Neuronal stem cell (in vitro differentiated cells): ENCODE measurements at regions not wholly inside any gene's neighbourhood (a gene's known extent, or its start where the extent isn't known, plus 50 kb on each side); places are given as distances from the start of the nearest gene placed in this dataset.

ENCODE experiments used
- DNase-seq: peaks from one replicate; pipeline ENCODE4 v3.0.0-alpha.2; 2013; ENCODE audit warnings: low spot score
- H2AFZ ChIP-seq: one replicate; pipeline ENCODE4 v1.6.1; 2013; ENCODE audit warnings: mild to moderate bottlenecking, low read length, inconsistent platforms
- H2AK5ac ChIP-seq: 2 replicates; pipeline ENCODE4 v1.6.1; 2013; ENCODE audit warnings: low read depth, mild to moderate bottlenecking, inconsistent platforms, low read length, moderate library complexity, mixed read lengths
- H2BK120ac ChIP-seq: 2 replicates; pipeline ENCODE4 v1.6.1; 2013; ENCODE audit warnings: low read depth, mild to moderate bottlenecking, inconsistent platforms, low read length, moderate library complexity, mixed read lengths
- H2BK12ac ChIP-seq: one replicate; pipeline ENCODE4 v1.6.1; 2013; ENCODE audit warnings: low read length, inconsistent platforms
- H2BK15ac ChIP-seq: 2 replicates; pipeline ENCODE4 v1.6.1; 2013; ENCODE audit warnings: mild to moderate bottlenecking, low read length, inconsistent platforms, mixed read lengths
- H2BK5ac ChIP-seq: one replicate; pipeline ENCODE4 v1.6.1; 2013; ENCODE audit warnings: inconsistent platforms, mild to moderate bottlenecking, low read length, moderate library complexity
- H3K14ac ChIP-seq: one replicate; pipeline ENCODE4 v1.6.1; 2013; ENCODE audit warnings: low read length, inconsistent platforms
- H3K18ac ChIP-seq: 2 replicates; pipeline ENCODE4 v1.6.1; 2013; ENCODE audit warnings: low read length, inconsistent platforms
- H3K23ac ChIP-seq: 2 replicates; pipeline ENCODE4 v1.6.1; 2013; ENCODE audit warnings: low read depth, mild to moderate bottlenecking, mixed read lengths, low read length, inconsistent platforms; ENCODE audit not compliant: poor library complexity
- H3K27ac ChIP-seq: replicated peaks from 3 replicates; pipeline ENCODE4 v1.5.1; 2013; ENCODE audit warnings: low read length, inconsistent platforms
- H3K27me3 ChIP-seq, 3 experiments: 2 replicates each; pipeline ENCODE4 v1.6.1; 2013; ENCODE audit warnings: low read length in 3 of 3, mild to moderate bottlenecking in 2 of 3, inconsistent platforms in 1 of 3, low read depth in 1 of 3, mixed read lengths in 1 of 3, moderate library complexity in 1 of 3; ENCODE audit not compliant: control insufficient read depth in 3 of 3, insufficient read depth in 3 of 3
- H3K36me3 ChIP-seq, 2 donors: replicated peaks in 1 of 2; 2 replicates each; pipeline ENCODE4 v1.6.1; 2013; ENCODE audit warnings: low read length in 2 of 2; ENCODE audit not compliant: control insufficient read depth in 2 of 2, insufficient read depth in 2 of 2
- H3K4ac ChIP-seq: 2 replicates; pipeline ENCODE4 v1.6.1; 2013; ENCODE audit warnings: inconsistent platforms, mild to moderate bottlenecking, low read length, moderate library complexity
- H3K4me1 ChIP-seq, 2 donors: 1 replicate in 1 of 2; 2 replicates in 1 of 2; pipeline ENCODE4 v1.6.1; 2013; ENCODE audit warnings: low read length in 2 of 2, low read depth in 1 of 2; ENCODE audit not compliant: control insufficient read depth in 2 of 2, insufficient read depth in 1 of 2
- H3K4me2 ChIP-seq: one replicate; pipeline ENCODE4 v1.6.1; 2013; ENCODE audit warnings: mild to moderate bottlenecking, low read length, inconsistent platforms; ENCODE audit not compliant: insufficient read depth, poor library complexity, severe bottlenecking
- H3K4me3 ChIP-seq, 2 donors: 2 replicates each; pipeline ENCODE4 v1.5.1; 2013; ENCODE audit warnings: low read length in 2 of 2, mild to moderate bottlenecking in 2 of 2, inconsistent platforms in 1 of 2, moderate library complexity in 1 of 2
- H3K79me1 ChIP-seq: one replicate; pipeline ENCODE4 v1.6.1; 2013; ENCODE audit warnings: low read depth, mild to moderate bottlenecking, inconsistent platforms, low read length, moderate library complexity
- H3K9ac ChIP-seq: one replicate; pipeline ENCODE4 v1.6.1; 2013; ENCODE audit warnings: mild to moderate bottlenecking, low read depth, low read length, inconsistent platforms; ENCODE audit not compliant: poor library complexity
- H3K9me3 ChIP-seq, 2 donors: replicated peaks in 1 of 2; 2 replicates each; pipeline versions ENCODE3 to v1.6.1; 2013; ENCODE audit warnings: low read length in 2 of 2, mild to moderate bottlenecking in 2 of 2, inconsistent platforms in 1 of 2, low read depth in 1 of 2, mixed read lengths in 1 of 2, moderate library complexity in 1 of 2; ENCODE audit not compliant: control insufficient read depth in 2 of 2, insufficient read depth in 1 of 2
- H4K8ac ChIP-seq: one replicate; pipeline ENCODE4 v1.6.1; 2013; ENCODE audit warnings: low read depth, mild to moderate bottlenecking, inconsistent platforms, low read length, moderate library complexity
- H4K91ac ChIP-seq: one replicate; pipeline ENCODE4 v1.6.1; 2013; ENCODE audit warnings: low read length, low read depth, mild to moderate bottlenecking, inconsistent platforms; ENCODE audit not compliant: poor library complexity
- WGBS, 2 donors: extraction: QIAGEN DNeasy Blood & Tissue Kit; methylation state at CpG; one replicate each; pipeline ENCODE4 v1.1.7; 2013; ENCODE audit warnings: missing lambda C conversion rate in 2 of 2, mixed read lengths in 1 of 2; ENCODE audit not compliant: insufficient read length in 2 of 2, insufficient replicate concordance in 1 of 2; ENCODE audit errors: extremely low coverage in 2 of 2; 5-methylcytosine and 5-hydroxymethylcytosine counted together

- Histone ChIP-seq H3K23ac (no peak overlapping the region), H2AK5ac (no peak overlapping the region), H3K27me3 (no peaks in the 10 kb centered on the region), H2BK15ac (no peak overlapping the region), H3K4me3 (no peak overlapping the region), H3K27ac (no peak overlapping the region), H2BK12ac (no peak overlapping the region), H3K9ac (no peak overlapping the region), H3K4me2 (no peak overlapping the region), H4K8ac (no peak overlapping the region), H3K4me1 (no peaks in the 10 kb centered on the region), H2AFZ (no peak overlapping the region), H3K9me3 (no peaks in the 10 kb centered on the region), H3K79me1 (no peaks in the 10 kb centered on the region), H3K14ac (no peak overlapping the region), H3K36me3 (no peaks in the 10 kb centered on the region), H2BK5ac (no peak overlapping the region), H3K4ac (no peak overlapping the region), H4K91ac (no peak overlapping the region), H2BK120ac (no peak overlapping the region), H3K18ac (no peak overlapping the region)
- DNase-seq: peak; percentile 11
- no CpG with 5 or more reads among the region's 5 CpGs for WGBS, 2 donors
These were observed 208.9 kb downstream of the IBTK start for GRCh38 chr6:82038631-82039030.

- Histone ChIP-seq H3K18ac (no peak overlapping the region), H2AK5ac (no peak overlapping the region), H3K4ac (no peak overlapping the region), H2BK15ac (no peak overlapping the region), H3K4me3 (no peak overlapping the region), H3K4me1 (no peaks in the 10 kb centered on the region), H3K9ac (no peak overlapping the region), H3K4me2 (no peak overlapping the region), H3K9me3 (no peaks in the 10 kb centered on the region), H2BK12ac (no peak overlapping the region), H3K36me3 (no peaks in the 10 kb centered on the region), H3K27ac (no peak overlapping the region), H4K91ac (no peak overlapping the region), H3K79me1 (no peaks in the 10 kb centered on the region), H3K14ac (no peak overlapping the region), H3K23ac (no peak overlapping the region), H2AFZ (no peak overlapping the region), H4K8ac (no peak overlapping the region), H2BK5ac (no peak overlapping the region), H3K27me3 (no peaks in the 10 kb centered on the region), H2BK120ac (no peak overlapping the region)
- DNase-seq: no peak
- WGBS, 2 donors: no CpG with 5 or more reads among the region's 2 CpGs
These were observed 212.0 kb downstream of the IBTK start for GRCh38 chr6:82035526-82035925.

- Histone ChIP-seq H2BK5ac (no peak overlapping the region), H4K91ac (no peak overlapping the region), H3K27me3 (no peaks in the 10 kb centered on the region), H2BK12ac (no peak overlapping the region), H2AK5ac (no peak overlapping the region), H3K18ac (no peak overlapping the region), H3K23ac (no peak overlapping the region), H3K9me3 (no peaks in the 10 kb centered on the region), H3K14ac (no peak overlapping the region), H3K4me1 (no peaks in the 10 kb centered on the region), H4K8ac (no peak overlapping the region), H3K4ac (no peak overlapping the region), H3K4me3 (no peak overlapping the region), H3K27ac (no peak overlapping the region), H2BK15ac (no peak overlapping the region), H2AFZ (no peak overlapping the region), H3K4me2 (no peak overlapping the region), H3K79me1 (no peaks in the 10 kb centered on the region), H3K36me3 (no peaks in the 10 kb centered on the region), H3K9ac (no peak overlapping the region), H2BK120ac (no peak overlapping the region)
- DNase-seq: no peak
- no CpG with 5 or more reads among the region's 3 CpGs for WGBS, 2 donors
These were observed 213.8 kb downstream of the IBTK start for GRCh38 chr6:82033631-82034211.

- Histone ChIP-seq H3K18ac (no peak overlapping the region), H3K9me3 (no peaks in the 10 kb centered on the region), H3K79me1 (no peaks in the 10 kb centered on the region), H3K27me3 (no peaks in the 10 kb centered on the region), H2BK5ac (no peak overlapping the region), H4K8ac (no peak overlapping the region), H3K4ac (no peak overlapping the region), H3K4me3 (no peak overlapping the region), H4K91ac (no peak overlapping the region), H3K4me2 (no peak overlapping the region), H3K36me3 (no peaks in the 10 kb centered on the region), H2AK5ac (no peak overlapping the region), H2BK12ac (no peak overlapping the region), H3K4me1 (no peaks in the 10 kb centered on the region), H3K27ac (no peak overlapping the region), H2AFZ (no peak overlapping the region), H2BK120ac (no peak overlapping the region), H3K14ac (no peak overlapping the region), H2BK15ac (no peak overlapping the region), H3K9ac (no peak overlapping the region), H3K23ac (no peak overlapping the region)
- DNase-seq: no peak
These were observed 215.1 kb downstream of the IBTK start for GRCh38 chr6:82032444-82032843.
